Adipocyte (in vitro differentiated cells): ENCODE measurements at regions not wholly inside any gene's neighbourhood (a gene's known extent, or its start where the extent isn't known, plus 50 kb on each side); places are given as distances from the start of the nearest gene placed in this dataset.

Experiments used
- DNase-seq: peaks from one replicate; pipeline ENCODE4 v3.0.0-alpha.2; 2015; ENCODE audit warnings: low read depth
- H3K27me3 ChIP-seq: replicated peaks from 2 replicates; pipeline ENCODE4 v1.7.0; 2013; ENCODE audit warnings: mild to moderate bottlenecking, low read length, moderate library complexity; ENCODE audit not compliant: control insufficient read depth, insufficient read depth
- H3K36me3 ChIP-seq: 2 replicates; pipeline ENCODE4 v1.7.0; 2013; ENCODE audit warnings: low read length, mild to moderate bottlenecking, moderate library complexity; ENCODE audit not compliant: control insufficient read depth, insufficient read depth, severe bottlenecking
- H3K4me1 ChIP-seq: 2 replicates; pipeline ENCODE4 v1.7.0; 2013; ENCODE audit warnings: mild to moderate bottlenecking, low read length, moderate library complexity; ENCODE audit not compliant: control insufficient read depth, insufficient read depth
- H3K4me3 ChIP-seq: 2 replicates; pipeline ENCODE4 v1.7.0; 2013; ENCODE audit warnings: mild to moderate bottlenecking, low read length, moderate library complexity
- H3K9ac ChIP-seq: 2 replicates; pipeline ENCODE4 v1.7.0; 2013; ENCODE audit warnings: mild to moderate bottlenecking, low read length, moderate library complexity
- H3K9me3 ChIP-seq: 2 replicates; pipeline ENCODE4 v1.7.0; 2013; ENCODE audit warnings: mild to moderate bottlenecking, low read length, moderate library complexity; ENCODE audit not compliant: control insufficient read depth

DNA sequence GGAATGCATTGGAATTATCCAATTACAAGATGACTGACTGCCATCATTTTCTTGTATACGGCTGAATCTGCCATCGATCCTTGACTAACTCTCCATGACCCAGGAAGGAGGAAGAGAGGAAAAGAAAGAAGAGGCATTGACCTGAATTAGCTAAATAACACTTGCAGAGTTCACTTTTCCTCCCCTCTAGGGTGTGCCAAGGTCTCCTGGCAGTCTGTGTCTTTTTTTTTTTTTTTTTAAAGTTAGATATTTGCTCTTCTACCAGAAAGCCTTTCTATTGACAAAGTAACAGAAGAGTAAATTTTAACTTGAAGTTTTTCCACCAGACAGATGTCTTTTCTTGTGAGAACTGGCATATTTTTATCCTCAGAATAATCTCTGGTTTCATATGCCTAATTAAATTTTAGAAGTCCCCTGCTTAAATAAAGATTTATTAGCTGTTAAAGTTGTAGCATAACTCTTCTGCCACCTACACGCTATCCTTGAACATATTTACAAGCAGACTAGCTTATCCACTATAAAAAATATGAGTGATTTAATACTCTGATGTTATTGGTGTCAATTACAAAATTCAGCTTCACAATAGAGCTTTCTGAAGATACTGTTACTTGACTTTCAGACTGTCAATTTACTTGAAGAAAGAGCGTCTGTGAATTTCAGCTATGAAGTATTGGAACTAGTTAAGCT lies 171.7 kb upstream of the ETAA1 start:
- no peak for DNase-seq
- H3K27me3 ChIP-seq, result no peaks in the 10 kb centered on the region
- no peaks in the 10 kb centered on the region for H3K9me3 ChIP-seq
- no peaks in the 10 kb centered on the region for H3K36me3 ChIP-seq
- H3K4me3 ChIP-seq, result no peak overlapping the region
- no peak overlapping the region for H3K9ac ChIP-seq
- H3K4me1 ChIP-seq, result no peaks in the 10 kb centered on the region

DNA sequence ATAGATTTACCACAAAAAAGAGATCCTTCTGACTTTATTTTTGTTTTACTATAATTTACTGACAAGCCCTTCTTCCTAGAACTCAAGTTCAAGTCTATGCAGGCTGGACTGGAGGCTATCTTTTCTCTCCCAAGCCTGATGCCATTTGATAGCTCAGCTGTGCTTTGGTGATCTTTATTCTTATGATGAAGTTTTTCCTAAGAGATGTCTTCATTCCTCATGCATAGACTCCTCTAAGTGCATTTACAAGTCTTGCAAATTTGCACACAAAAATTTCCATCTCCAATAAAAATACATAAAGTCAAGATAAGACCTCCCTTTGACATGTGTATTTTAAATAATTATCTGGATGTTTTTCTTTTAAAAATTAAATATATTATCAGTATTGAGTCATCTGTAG lies 167.4 kb upstream of the ETAA1 start:
- Histone ChIP-seq H3K4me3 (no peak overlapping the region), H3K4me1 (no peaks in the 10 kb centered on the region), H3K9ac (no peak overlapping the region), H3K9me3 (no peaks in the 10 kb centered on the region), H3K27me3 (no peaks in the 10 kb centered on the region), H3K36me3 (no peaks in the 10 kb centered on the region)
- no peak for DNase-seq

DNA sequence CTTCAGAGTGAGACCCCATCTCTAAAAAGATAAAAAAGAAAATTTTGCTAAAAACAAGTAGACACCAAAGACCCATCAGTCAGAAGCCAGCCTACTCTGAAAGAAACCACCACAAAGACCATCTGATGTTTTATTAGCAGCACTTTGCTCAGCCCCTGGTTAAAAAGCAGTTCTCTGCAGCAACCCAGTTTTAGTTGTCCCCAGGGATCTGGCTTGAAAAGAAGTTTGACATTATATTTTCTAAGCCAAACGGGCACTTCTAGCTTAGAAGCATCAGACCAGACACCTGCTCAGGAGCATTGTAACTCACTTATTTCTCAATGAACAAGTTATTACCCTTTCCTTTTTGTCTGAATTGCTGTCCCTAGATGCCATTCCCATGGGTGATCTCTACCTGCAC lies 164.2 kb upstream of the ETAA1 start:
- H3K36me3 ChIP-seq, result no peaks in the 10 kb centered on the region
- no peaks in the 10 kb centered on the region for H3K4me1 ChIP-seq
- no peaks in the 10 kb centered on the region for H3K27me3 ChIP-seq

DNA sequence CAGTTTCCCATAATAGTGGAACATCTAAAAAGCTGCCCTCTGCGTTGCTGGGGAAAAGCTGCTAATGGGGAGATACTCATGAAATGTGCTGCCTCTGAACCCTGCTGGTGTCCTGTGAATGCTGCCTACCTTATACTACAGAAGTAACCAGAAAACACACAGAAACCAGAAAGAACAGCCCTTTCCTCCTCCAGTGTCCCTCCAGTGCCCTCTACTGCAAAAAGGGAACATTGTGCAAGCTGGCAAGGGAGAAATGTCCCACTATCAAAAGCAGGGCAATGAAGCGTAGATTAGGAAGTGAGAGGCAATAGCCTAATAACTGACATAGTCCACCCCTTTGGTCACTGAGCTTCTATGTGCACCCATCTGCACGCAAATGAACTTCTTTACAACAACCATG lies 162.7 kb upstream of the ETAA1 start:
- H3K9me3 ChIP-seq, result no peaks in the 10 kb centered on the region
- H3K4me3 ChIP-seq, result no peak overlapping the region
- no peak overlapping the region for H3K9ac ChIP-seq
- DNase-seq, result peak; percentile 66
- no peaks in the 10 kb centered on the region for H3K36me3 ChIP-seq
- H3K4me1 ChIP-seq, result no peaks in the 10 kb centered on the region
- H3K27me3 ChIP-seq, result no peaks in the 10 kb centered on the region

More for the DNA sequence above, 164.2 kb upstream of the ETAA1 start:
- DNase-seq, result no peak
- Histone ChIP-seq H3K4me3 (no peak overlapping the region), H3K9ac (no peak overlapping the region), H3K9me3 (no peaks in the 10 kb centered on the region)

DNA sequence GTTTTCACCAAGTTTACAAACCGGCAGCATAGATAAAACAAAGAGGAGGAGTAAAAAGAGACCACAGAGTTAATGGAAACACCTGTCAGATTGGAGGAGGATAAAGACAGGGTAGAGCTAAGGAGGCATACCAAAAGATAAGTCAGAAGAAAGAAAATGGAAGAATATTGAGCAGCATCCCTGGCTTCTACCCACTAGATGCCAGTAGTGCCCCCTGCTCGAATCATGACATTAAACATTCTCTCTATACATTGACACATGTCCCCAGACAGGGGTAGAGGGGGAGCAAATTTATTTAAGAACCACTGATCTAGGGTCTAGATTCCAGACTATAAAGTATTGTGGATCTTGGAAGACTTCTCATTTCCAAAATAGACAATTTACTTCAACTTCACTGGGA lies 159.8 kb upstream of the ETAA1 start:
- no peak for DNase-seq
- Histone ChIP-seq H3K4me3 (no peak overlapping the region), H3K4me1 (no peaks in the 10 kb centered on the region), H3K9me3 (no peaks in the 10 kb centered on the region), H3K9ac (no peak overlapping the region), H3K36me3 (no peaks in the 10 kb centered on the region), H3K27me3 (no peaks in the 10 kb centered on the region)

DNA sequence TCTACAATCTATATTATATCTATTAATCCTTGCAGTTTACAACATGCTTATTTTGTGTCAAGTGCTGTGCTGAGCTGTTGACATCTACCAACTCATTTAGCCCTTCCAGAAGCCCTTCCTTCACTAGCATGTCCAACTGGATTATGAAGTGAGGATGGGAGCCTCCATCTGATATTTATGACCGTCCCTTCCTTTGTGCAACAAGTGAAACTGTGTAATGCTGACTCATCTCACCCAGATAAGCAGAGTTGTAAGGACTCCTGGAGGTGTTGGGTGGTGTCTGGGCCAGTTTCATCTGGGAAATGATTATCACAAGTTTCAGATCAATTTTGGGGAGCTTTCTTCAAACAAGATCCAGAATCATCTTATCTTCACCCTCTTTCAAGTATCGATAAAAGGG lies 156.6 kb upstream of the ETAA1 start:
- no peak overlapping the region for H3K4me3 ChIP-seq
- no peak overlapping the region for H3K9ac ChIP-seq
- no peaks in the 10 kb centered on the region for H3K36me3 ChIP-seq
- no peaks in the 10 kb centered on the region for H3K27me3 ChIP-seq
- no peak for DNase-seq
- no peaks in the 10 kb centered on the region for H3K9me3 ChIP-seq
- no peaks in the 10 kb centered on the region for H3K4me1 ChIP-seq

DNA sequence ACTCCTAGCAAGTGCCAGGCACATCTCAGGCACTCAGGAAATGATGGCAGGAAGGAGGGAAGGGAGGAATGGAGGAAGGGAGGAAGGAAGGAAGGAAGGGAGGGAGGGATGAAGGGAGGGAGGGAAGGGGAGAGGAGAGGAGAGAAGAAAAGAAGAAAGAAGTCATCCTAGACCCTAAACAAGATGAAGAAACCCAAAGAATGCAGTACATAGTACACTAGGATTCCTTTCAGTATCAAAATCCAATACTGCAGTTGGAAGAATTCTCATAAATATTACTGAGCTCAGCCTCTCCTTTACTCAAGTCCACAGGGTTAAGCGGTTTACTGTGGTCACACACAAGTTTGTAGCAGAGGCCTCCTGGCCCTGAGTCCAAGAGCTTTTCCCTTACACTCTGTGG lies 155.7 kb upstream of the ETAA1 start:
- H3K27me3 ChIP-seq, result no peaks in the 10 kb centered on the region
- no peak overlapping the region for H3K9ac ChIP-seq
- no peak for DNase-seq
- no peaks in the 10 kb centered on the region for H3K4me1 ChIP-seq
- no peak overlapping the region for H3K4me3 ChIP-seq
- H3K9me3 ChIP-seq, result no peaks in the 10 kb centered on the region
- no peaks in the 10 kb centered on the region for H3K36me3 ChIP-seq

DNA sequence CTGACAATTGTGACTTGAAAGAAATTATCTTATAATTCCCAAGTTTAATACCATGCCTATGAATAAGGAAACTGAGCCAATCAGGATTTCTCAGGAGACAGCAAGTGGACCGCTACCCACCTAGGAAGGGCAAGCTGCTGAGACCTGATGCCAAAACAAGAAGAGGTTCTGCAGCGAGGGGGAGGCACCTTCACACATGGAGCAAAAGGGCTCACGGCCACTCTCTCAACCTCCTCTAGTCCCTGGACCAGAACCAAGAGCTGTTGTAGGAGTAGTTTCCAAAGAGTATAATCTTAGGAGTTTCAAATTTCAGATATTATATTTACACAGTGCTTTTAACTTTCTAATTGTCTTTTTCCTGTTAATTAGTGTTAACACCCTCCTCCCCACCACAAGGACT lies 154.7 kb upstream of the ETAA1 start:
- no peaks in the 10 kb centered on the region for H3K36me3 ChIP-seq
- H3K4me3 ChIP-seq, result no peak overlapping the region
- H3K9me3 ChIP-seq, result no peaks in the 10 kb centered on the region
- DNase-seq, result no peak
- H3K4me1 ChIP-seq, result no peaks in the 10 kb centered on the region
- H3K9ac ChIP-seq, result no peak overlapping the region
- H3K27me3 ChIP-seq, result no peaks in the 10 kb centered on the region

DNA sequence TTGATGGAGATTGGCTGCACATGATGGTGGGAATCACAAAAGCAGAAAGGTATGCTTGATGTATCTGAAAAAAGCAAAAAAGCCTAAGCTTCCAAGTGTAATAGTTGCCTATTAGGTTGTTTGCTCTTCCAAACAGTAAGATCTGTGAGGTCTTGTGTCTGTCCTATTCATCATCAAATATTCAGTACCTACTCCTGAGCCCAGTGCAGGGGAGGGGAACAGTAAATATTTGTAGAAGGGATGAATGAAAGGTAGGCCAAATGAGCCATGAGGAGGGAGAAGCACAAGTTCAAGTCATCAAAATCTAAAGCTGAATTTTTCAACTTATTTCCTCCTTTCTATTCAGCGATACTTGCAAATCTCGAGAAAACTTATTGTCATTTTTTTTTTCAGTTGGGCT lies 153.2 kb upstream of the ETAA1 start:
- Histone ChIP-seq H3K27me3 (no peaks in the 10 kb centered on the region), H3K36me3 (no peaks in the 10 kb centered on the region), H3K9me3 (no peaks in the 10 kb centered on the region), H3K4me3 (no peak overlapping the region), H3K9ac (no peak overlapping the region), H3K4me1 (no peaks in the 10 kb centered on the region)
- no peak for DNase-seq

DNA sequence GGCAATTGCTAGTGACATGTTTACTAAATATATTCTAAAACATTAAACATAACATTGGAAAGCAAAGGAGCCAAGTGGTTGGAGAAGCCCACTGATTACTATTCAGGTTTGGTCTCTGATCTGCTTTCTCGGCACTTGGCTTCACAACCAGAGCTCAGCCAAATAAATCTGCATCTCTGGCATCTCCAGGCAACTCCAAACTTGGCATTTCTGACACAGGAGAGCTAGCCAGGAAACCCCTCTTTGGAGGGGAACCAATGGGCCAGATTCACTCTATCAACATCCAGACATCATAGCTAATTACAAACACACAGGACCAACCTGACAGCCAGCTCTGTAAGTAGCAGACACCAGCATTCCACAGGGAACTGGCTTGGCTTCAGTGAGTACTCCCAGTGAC lies 150.3 kb upstream of the ETAA1 start:
- Histone ChIP-seq H3K27me3 (no peaks in the 10 kb centered on the region), H3K9ac (no peak overlapping the region), H3K4me1 (no peaks in the 10 kb centered on the region), H3K4me3 (no peak overlapping the region), H3K9me3 (no peaks in the 10 kb centered on the region), H3K36me3 (no peaks in the 10 kb centered on the region)
- no peak for DNase-seq

DNA sequence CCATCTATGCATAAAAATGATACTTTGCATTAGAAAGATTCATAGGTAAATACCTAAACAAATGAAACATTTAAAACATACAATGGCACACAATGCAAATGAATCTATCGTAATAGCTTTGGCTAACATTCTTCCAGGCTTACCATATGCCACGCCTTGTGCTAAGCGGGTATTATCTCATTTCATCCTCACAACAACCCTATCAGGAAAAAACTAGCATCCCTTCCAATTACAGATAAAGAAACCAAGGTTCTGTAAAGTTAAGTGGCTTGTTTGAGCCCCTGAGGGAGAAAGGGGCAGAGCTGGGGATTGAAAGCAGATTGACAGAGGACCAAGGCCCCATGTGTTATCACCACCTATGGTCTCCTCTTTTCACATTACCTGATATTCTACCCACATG lies 145.4 kb upstream of the ETAA1 start:
- Histone ChIP-seq H3K27me3 (no peaks in the 10 kb centered on the region), H3K9me3 (no peaks in the 10 kb centered on the region), H3K9ac (no peak overlapping the region), H3K4me1 (no peaks in the 10 kb centered on the region), H3K4me3 (no peak overlapping the region), H3K36me3 (no peaks in the 10 kb centered on the region)
- DNase-seq, result no peak

DNA sequence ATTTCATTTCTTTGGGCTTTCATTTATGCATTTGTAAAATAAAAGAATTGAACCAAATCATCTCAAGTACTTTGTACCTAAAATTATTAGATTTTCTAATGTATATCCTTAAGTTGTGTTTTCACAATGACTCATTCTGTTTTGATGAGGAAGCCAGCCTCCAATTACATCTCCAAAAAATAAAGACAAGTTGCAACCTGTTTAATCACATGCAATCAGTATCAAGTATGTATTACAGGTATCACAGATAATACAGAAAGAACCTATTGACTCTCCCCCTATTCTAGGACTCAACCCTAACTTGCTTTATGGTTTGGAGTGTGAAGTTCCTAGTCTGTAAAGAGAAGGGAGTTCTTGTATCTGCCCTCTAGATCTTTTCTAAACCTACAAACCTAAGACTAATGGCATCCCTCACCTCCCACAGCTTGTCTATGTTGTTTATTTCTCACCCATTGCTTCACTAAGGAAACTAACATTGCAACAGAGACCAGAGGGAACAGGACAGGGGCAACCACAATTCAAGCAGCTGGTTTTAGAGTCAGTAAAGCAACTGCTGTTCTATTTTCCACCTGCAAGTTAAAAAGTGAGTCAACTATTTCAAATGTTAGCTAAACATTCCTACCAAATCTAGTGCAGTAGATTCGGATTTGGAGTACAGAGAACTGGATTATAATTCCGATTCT lies 141.1 kb upstream of the ETAA1 start:
- no peaks in the 10 kb centered on the region for H3K9me3 ChIP-seq
- peaks cover 17% of the 10 kb centered on the region for H3K4me1 ChIP-seq
- H3K4me3 ChIP-seq, result no peak overlapping the region
- no peak overlapping the region for H3K9ac ChIP-seq
- DNase-seq, result peak; percentile 65
- H3K27me3 ChIP-seq, result no peaks in the 10 kb centered on the region
- H3K36me3 ChIP-seq, result no peaks in the 10 kb centered on the region
